ENCODE measurements at regions not wholly inside any gene's neighbourhood (a gene's known extent, or its start where the extent isn't known, plus 50 kb on each side); places are given as distances from the start of the nearest gene placed in this dataset.

DNA sequence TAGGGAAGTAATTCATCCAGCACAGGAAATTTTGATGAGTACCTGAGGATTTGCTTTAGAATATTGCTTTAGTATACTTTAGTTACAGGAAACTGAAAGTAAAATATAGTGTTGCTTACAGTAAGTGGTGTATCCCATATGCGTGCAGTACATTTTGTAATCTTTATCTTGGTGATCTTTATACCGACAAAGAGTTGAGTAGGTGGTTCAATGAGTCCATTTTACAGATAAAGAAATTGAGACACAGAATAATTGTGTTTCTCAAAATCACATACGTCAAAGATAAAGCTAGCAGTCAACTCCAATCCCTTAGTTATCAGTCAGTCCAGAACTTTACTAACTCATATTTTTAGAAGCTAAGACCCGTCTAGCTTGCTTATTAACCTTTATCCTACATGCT, 65.8 kb upstream of the E2F3 start:
- Histone ChIP-seq H3K27ac (no peak overlapping the region), H3F3A (ENCODE audit: insufficient read depth) (no peaks in the 10 kb centered on the region), H3K9me2 (ENCODE audit: insufficient read depth) (no peaks in the 10 kb centered on the region), H3K4me1 (ENCODE audit: insufficient read depth) (no peaks in the 10 kb centered on the region), H2AFZ (no peak overlapping the region), H3K4me3 (no peak overlapping the region), H3K9ac (no peak overlapping the region), H3K79me2 (ENCODE audit: insufficient read depth) (no peaks in the 10 kb centered on the region), H4K20me1 (ENCODE audit: insufficient read depth) (no peaks in the 10 kb centered on the region), H3K9me3 (ENCODE audit: low read depth) (no peaks in the 10 kb centered on the region), H3K36me3 (ENCODE audit: low read depth) (no peaks in the 10 kb centered on the region), H3K27me3 (replicated peaks; ENCODE audit: insufficient read depth) (no peaks in the 10 kb centered on the region; the same call in 1 of the 2 replicates), H3K4me2 (ENCODE audit: unreplicated experiment) (no peak overlapping the region)
- in situ Hi-C loops (cut with MboI), result no loop called here
- 54 to 58% methylated on average over 4 of the region's 4 CpGs for whole genome bisulfite sequencing, 2 experiments (ENCODE audit: low coverage in 1 of 2, low lambda C conversion rate in 2 of 2, missing lambda C conversion rate in 2 of 2)
- TF ChIP-seq EZH2 (IDR thresholded peaks at IDR 0.05; ENCODE audit: insufficient read depth, poor library complexity, severe bottlenecking), result no peak
- TF ChIP-seq EZH2phosphoT487 (IDR thresholded peaks at IDR 0.05; ENCODE audit: insufficient read depth, low read depth), result no peak
- DNase-seq, result no peak

GRCh38 chr6:20338156-20338555, 63.5 kb upstream of the E2F3 start:
- DNase-seq, result no peak

DNA sequence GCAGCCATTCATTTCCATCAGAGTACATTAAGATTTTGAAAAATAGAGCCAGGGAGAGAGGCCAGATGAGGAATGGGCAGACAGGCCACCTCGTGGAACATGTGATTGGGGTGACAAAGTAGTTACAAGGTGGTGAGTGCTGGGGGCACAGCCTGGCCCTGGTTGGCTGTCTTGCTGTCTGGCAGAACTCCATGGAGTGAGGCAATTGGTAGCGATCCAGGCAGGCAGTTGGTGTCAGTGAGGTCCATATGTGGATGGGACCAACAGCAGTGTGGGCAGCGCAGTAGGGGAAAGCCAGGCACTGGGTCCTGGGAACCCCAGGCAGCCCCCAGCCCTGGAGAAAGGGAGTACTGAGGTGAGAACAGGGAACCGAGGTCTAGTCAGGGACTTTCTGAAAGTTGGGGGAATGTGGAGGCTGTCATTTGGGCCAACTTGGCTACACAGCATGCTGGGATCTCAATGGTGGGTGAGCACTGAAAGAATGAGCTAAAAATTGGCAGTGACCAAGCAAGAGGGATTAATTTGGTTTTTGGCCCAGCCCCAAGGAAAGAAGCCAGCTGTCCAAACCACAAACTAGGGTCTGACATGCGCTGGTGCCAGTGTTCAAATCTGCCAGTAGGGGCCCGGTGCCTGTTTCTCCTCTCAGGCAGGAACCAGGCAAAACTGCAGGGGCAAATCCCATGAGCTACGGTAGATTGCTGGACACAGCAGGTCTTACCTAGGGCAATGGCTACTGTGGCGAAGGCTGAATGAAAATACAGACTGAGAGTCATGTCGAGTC, 61.4 kb upstream of the E2F3 start:
- TF ChIP-seq EZH2 (IDR thresholded peaks at IDR 0.05; ENCODE audit: insufficient read depth, poor library complexity, severe bottlenecking) (no peak), EZH2phosphoT487 (IDR thresholded peaks at IDR 0.05; ENCODE audit: insufficient read depth, low read depth) (no peak)
- no peak overlapping the region for H3K4me3 ChIP-seq
- 42 to 52% methylated on average over 9 of the region's 9 CpGs for WGBS, 2 experiments (ENCODE audit: low coverage in 1 of 2, low lambda C conversion rate in 2 of 2, missing lambda C conversion rate in 2 of 2)
- no peak overlapping the region for H2AFZ ChIP-seq
- no peak overlapping the region for H3K9ac ChIP-seq
- H3F3A ChIP-seq (ENCODE audit: insufficient read depth), result no peaks in the 10 kb centered on the region
- no peaks in the 10 kb centered on the region for H3K79me2 ChIP-seq (ENCODE audit: insufficient read depth)
- H3K4me2 ChIP-seq (ENCODE audit: unreplicated experiment), result no peak overlapping the region
- H3K9me3 ChIP-seq (ENCODE audit: low read depth), result no peaks in the 10 kb centered on the region
- H3K4me1 ChIP-seq (ENCODE audit: insufficient read depth), result no peaks in the 10 kb centered on the region
- H4K20me1 ChIP-seq (ENCODE audit: insufficient read depth), result no peaks in the 10 kb centered on the region
- H3K27ac ChIP-seq, result no peak overlapping the region
- no peaks in the 10 kb centered on the region for H3K36me3 ChIP-seq (ENCODE audit: low read depth)
- in situ Hi-C loops (cut with MboI), result no loop called here
- no peaks in the 10 kb centered on the region; the same call in 1 of the 2 replicates for H3K27me3 ChIP-seq (replicated peaks; ENCODE audit: insufficient read depth)
- no peak for DNase-seq
- H3K9me2 ChIP-seq (ENCODE audit: insufficient read depth), result no peaks in the 10 kb centered on the region

More at GRCh38 chr6:20338156-20338555, 63.5 kb upstream of the E2F3 start:
- no peaks in the 10 kb centered on the region for H3K36me3 ChIP-seq (ENCODE audit: low read depth)
- no peak overlapping the region for H3K4me2 ChIP-seq (ENCODE audit: unreplicated experiment)
- no peaks in the 10 kb centered on the region for H4K20me1 ChIP-seq (ENCODE audit: insufficient read depth)
- H3K9ac ChIP-seq, result no peak overlapping the region
- no peaks in the 10 kb centered on the region for H3F3A ChIP-seq (ENCODE audit: insufficient read depth)
- no peaks in the 10 kb centered on the region; the same call in 1 of the 2 replicates for H3K27me3 ChIP-seq (replicated peaks; ENCODE audit: insufficient read depth)
- no peak overlapping the region for H2AFZ ChIP-seq
- H3K9me2 ChIP-seq (ENCODE audit: insufficient read depth), result no peaks in the 10 kb centered on the region
- H3K4me3 ChIP-seq, result no peak overlapping the region
- WGBS, 2 experiments (ENCODE audit: low coverage in 1 of 2, low lambda C conversion rate in 2 of 2, missing lambda C conversion rate in 2 of 2), result 31 to 36% methylated on average over 2 of the region's 2 CpGs
- no peaks in the 10 kb centered on the region for H3K79me2 ChIP-seq (ENCODE audit: insufficient read depth)
- no peaks in the 10 kb centered on the region for H3K4me1 ChIP-seq (ENCODE audit: insufficient read depth)
- H3K9me3 ChIP-seq (ENCODE audit: low read depth), result no peaks in the 10 kb centered on the region
- no peak for TF ChIP-seq EZH2 (IDR thresholded peaks at IDR 0.05; ENCODE audit: insufficient read depth, poor library complexity, severe bottlenecking)
- TF ChIP-seq EZH2phosphoT487 (IDR thresholded peaks at IDR 0.05; ENCODE audit: insufficient read depth, low read depth), result no peak
- in situ Hi-C loops (cut with MboI), result no loop called here
- H3K27ac ChIP-seq, result no peak overlapping the region

DNA sequence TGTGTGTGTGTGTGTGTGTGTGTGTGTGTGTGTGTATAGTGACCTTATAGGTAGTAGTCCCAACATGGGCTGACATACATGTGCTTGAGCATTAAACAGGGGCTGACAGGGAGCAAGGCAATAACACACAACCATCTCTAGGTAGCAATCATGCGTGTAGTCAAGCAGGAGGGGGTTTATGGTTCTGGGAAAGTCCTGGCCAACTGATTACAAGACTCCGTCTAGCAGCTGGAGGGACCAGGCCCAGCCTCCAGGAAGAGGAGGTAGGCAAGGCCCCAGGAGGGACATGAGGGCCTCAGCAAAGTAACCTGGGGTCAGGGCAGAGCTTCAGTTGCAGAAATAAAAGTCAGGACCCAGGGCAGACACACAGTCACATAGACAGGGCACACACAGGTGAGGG, 60.6 kb upstream of the E2F3 start:
- Histone ChIP-seq H3K9me3 (ENCODE audit: low read depth) (no peaks in the 10 kb centered on the region), H3K9ac (no peak overlapping the region), H3K4me3 (no peak overlapping the region), H3K27ac (no peak overlapping the region), H3K79me2 (ENCODE audit: insufficient read depth) (no peaks in the 10 kb centered on the region), H3K4me1 (ENCODE audit: insufficient read depth) (no peaks in the 10 kb centered on the region), H3K36me3 (ENCODE audit: low read depth) (no peaks in the 10 kb centered on the region), H2AFZ (no peak overlapping the region), H3K27me3 (replicated peaks; ENCODE audit: insufficient read depth) (no peaks in the 10 kb centered on the region; the same call in 1 of the 2 replicates), H3K4me2 (ENCODE audit: unreplicated experiment) (no peak overlapping the region), H4K20me1 (ENCODE audit: insufficient read depth) (no peaks in the 10 kb centered on the region), H3K9me2 (ENCODE audit: insufficient read depth) (no peaks in the 10 kb centered on the region), H3F3A (ENCODE audit: insufficient read depth) (no peaks in the 10 kb centered on the region)
- in situ Hi-C loops (cut with MboI), result no loop called here
- TF ChIP-seq EZH2 (IDR thresholded peaks at IDR 0.05; ENCODE audit: insufficient read depth, poor library complexity, severe bottlenecking) (no peak), EZH2phosphoT487 (IDR thresholded peaks at IDR 0.05; ENCODE audit: insufficient read depth, low read depth) (no peak)
- 34 to 42% methylated on average over 2 of the region's 2 CpGs for WGBS, 2 experiments (ENCODE audit: low coverage in 1 of 2, low lambda C conversion rate in 2 of 2, missing lambda C conversion rate in 2 of 2)
- no peak for DNase-seq
